Spleen (tissue), 7 donors: ENCODE measurements at regions not wholly inside any gene's neighbourhood (a gene's known extent, or its start where the extent isn't known, plus 50 kb on each side); places are given as distances from the start of the nearest gene placed in this dataset.

Experiments used
- CTCF ChIP-seq, 11 experiments: fragments of 200-600 bp in 7 of 11; fragments of 450-650 bp in 4 of 11; sonication (generic) in 4 of 11; IDR thresholded peaks in 8 of 11; conservative IDR thresholded peaks in 3 of 11; 1 replicate in 7 of 11; 2 replicates in 4 of 11; pipeline versions ENCODE4 v1.4.0 to v1.8.0; 2016 to 2021; ENCODE audit warnings: antibody characterized with exemption in 11 of 11, inconsistent platforms in 4 of 11, mild to moderate bottlenecking in 1 of 11
- POLR2A ChIP-seq, 3 donors: fragments of 450-650 bp; IDR thresholded peaks; one replicate each; pipeline ENCODE4 v1.5.1; 2017; ENCODE audit warnings: antibody characterized with exemption in 3 of 3, mild to moderate bottlenecking in 1 of 3
- donor health status: DM: no; HTN: no; CAD: no; lungs with moderate emphysema.
- donor health status: DM: no; HTN: no; CAD: no.
- donor health status: DM: no; HTN: no; CAD: no.

- TF ChIP-seq CTCF (IDR thresholded peaks at IDR 0.05 in 8 of 11, conservative IDR thresholded peaks at IDR 0.05 in 3 of 11) (no peak), POLR2A (IDR thresholded peaks at IDR 0.05) (no peak)
These were observed 189.5 kb downstream of the ACTL7B start for GRCh38 chr9:108666240-108666784.
